ENCODE measurements at regions not wholly inside any gene's neighbourhood (a gene's known extent, or its start where the extent isn't known, plus 50 kb on each side); places are given as distances from the start of the nearest gene placed in this dataset.

- no peak for TF ChIP-seq POLR2AphosphoS5 (IDR thresholded peaks at IDR 0.05; ENCODE audit: low read depth, low read length)
- no peak for TF ChIP-seq REST (IDR thresholded peaks at IDR 0.05; ENCODE audit: insufficient read depth in 1 of 2, low read depth in 2 of 2, low read length in 2 of 2)
- TF ChIP-seq TAF1 (IDR thresholded peaks at IDR 0.05; ENCODE audit: borderline replicate concordance, insufficient read depth, low read length): no peak
- TF ChIP-seq SIN3A (IDR thresholded peaks at IDR 0.05; ENCODE audit: borderline replicate concordance, insufficient read depth, low read length): no peak
Measured at GRCh38 chr12:97272471-97272870, 190.1 kb upstream of the RMST start.
